Transverse colon (tissue), 4 donors: ENCODE measurements at regions not wholly inside any gene's neighbourhood (a gene's known extent, or its start where the extent isn't known, plus 50 kb on each side); places are given as distances from the start of the nearest gene placed in this dataset.

Experiments
- EP300 ChIP-seq: sonication (generic); formaldehyde crosslinking; IDR thresholded peaks from one replicate; pipeline ENCODE4 v1.6.1; 2017; ENCODE audit warnings: antibody characterized with exemption, low read depth
- POLR2A ChIP-seq: fragments of 450-650 bp; IDR thresholded peaks from one replicate; pipeline ENCODE4 v1.6.1; 2016; ENCODE audit warnings: antibody characterized with exemption, mild to moderate bottlenecking, moderate library complexity
- POLR2AphosphoS5 ChIP-seq, 3 donors: sonication (generic); formaldehyde crosslinking; IDR thresholded peaks; one replicate each; pipeline ENCODE4 v1.6.1; 2016; ENCODE audit warnings: antibody characterized with exemption in 3 of 3
- TF ChIP-seq, protein P1 (sequence below), 5 experiments: fragments of 200-600 bp in 3 of 5; fragments of 450-650 bp in 2 of 5; sonication (generic) in 3 of 5; IDR thresholded peaks; 1 replicate in 2 of 5; 2 replicates in 3 of 5; pipeline ENCODE4 v1.5.1; 2016 to 2017; ENCODE audit warnings: antibody characterized with exemption in 5 of 5, inconsistent platforms in 3 of 5, mild to moderate bottlenecking in 2 of 5, moderate library complexity in 1 of 5

GRCh38 chr17:70552982-70553334 is 383.6 kb downstream of the KCNJ2 start:
- TF ChIP-seq, protein P1, sequence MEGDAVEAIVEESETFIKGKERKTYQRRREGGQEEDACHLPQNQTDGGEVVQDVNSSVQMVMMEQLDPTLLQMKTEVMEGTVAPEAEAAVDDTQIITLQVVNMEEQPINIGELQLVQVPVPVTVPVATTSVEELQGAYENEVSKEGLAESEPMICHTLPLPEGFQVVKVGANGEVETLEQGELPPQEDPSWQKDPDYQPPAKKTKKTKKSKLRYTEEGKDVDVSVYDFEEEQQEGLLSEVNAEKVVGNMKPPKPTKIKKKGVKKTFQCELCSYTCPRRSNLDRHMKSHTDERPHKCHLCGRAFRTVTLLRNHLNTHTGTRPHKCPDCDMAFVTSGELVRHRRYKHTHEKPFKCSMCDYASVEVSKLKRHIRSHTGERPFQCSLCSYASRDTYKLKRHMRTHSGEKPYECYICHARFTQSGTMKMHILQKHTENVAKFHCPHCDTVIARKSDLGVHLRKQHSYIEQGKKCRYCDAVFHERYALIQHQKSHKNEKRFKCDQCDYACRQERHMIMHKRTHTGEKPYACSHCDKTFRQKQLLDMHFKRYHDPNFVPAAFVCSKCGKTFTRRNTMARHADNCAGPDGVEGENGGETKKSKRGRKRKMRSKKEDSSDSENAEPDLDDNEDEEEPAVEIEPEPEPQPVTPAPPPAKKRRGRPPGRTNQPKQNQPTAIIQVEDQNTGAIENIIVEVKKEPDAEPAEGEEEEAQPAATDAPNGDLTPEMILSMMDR (IDR thresholded peaks at IDR 0.05): no peak
- TF ChIP-seq POLR2AphosphoS5 (IDR thresholded peaks at IDR 0.05): no peak
- no peak for TF ChIP-seq POLR2A
- TF ChIP-seq EP300: no peak
